Right lobe of liver (tissue), 4 donors: ENCODE measurements at regions not wholly inside any gene's neighbourhood (a gene's known extent, or its start where the extent isn't known, plus 50 kb on each side); places are given as distances from the start of the nearest gene placed in this dataset.
"Not testable (repeated sequence)": the region's sequence is repeated elsewhere in the genome, so short reads cannot be mapped to it uniquely, and the experiment has no call there.

Experiments used
- POLR2A ChIP-seq: fragments of 450-650 bp; IDR thresholded peaks from one replicate; pipeline ENCODE4 v1.6.1; 2017; ENCODE audit warnings: antibody characterized with exemption, mild to moderate bottlenecking
- TF ChIP-seq, protein P1 (sequence below), 4 donors: fragments of 200-600 bp in 3 of 4; fragments of 450-650 bp in 1 of 4; IDR thresholded peaks; one replicate each; pipeline versions ENCODE4 v1.5.1 to v1.8.0; 2016 to 2022; ENCODE audit warnings: antibody characterized with exemption in 4 of 4, mild to moderate bottlenecking in 2 of 4
- donor health status: DM: no; HTN: no; CAD: no.
- donor health status: DM: no; HTN: no; CAD: no.
- donor health status: DM: no; HTN: yes; CAD: no.

DNA sequence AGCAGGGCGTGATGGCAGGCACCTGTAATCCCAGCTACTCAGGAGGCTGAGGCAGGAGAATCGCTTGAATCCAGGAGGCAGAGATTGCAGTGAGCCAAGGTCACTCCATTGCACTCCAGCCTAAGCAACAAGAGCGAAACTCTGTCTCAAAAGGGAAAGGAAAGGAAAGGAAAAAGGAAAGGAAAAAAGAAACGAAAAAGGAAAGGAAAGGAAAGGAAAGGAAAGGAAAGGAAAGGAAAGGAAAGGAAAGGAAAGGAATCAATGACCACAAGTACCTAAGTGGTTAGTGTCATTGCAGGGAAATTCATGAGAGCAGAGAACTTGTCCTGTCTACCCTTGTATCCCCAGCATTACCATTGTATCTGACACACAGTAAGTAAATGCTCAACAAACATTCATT, 195.7 kb upstream of the TENT5A start:
- TF ChIP-seq, protein P1, sequence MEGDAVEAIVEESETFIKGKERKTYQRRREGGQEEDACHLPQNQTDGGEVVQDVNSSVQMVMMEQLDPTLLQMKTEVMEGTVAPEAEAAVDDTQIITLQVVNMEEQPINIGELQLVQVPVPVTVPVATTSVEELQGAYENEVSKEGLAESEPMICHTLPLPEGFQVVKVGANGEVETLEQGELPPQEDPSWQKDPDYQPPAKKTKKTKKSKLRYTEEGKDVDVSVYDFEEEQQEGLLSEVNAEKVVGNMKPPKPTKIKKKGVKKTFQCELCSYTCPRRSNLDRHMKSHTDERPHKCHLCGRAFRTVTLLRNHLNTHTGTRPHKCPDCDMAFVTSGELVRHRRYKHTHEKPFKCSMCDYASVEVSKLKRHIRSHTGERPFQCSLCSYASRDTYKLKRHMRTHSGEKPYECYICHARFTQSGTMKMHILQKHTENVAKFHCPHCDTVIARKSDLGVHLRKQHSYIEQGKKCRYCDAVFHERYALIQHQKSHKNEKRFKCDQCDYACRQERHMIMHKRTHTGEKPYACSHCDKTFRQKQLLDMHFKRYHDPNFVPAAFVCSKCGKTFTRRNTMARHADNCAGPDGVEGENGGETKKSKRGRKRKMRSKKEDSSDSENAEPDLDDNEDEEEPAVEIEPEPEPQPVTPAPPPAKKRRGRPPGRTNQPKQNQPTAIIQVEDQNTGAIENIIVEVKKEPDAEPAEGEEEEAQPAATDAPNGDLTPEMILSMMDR (IDR thresholded peaks at IDR 0.05) = not testable (repeated sequence)
- TF ChIP-seq POLR2A = not testable (repeated sequence)
